Stimulated activated CD8-positive, alpha-beta memory T cell treated with anti-CD3 and anti-CD28 coated beads, Interleukin-12 subunit alpha, Interleukin-12 subunit beta, amount 100 ng/mL, for 4 hours (primary cell): ENCODE measurements at regions not wholly inside any gene's neighbourhood (a gene's known extent, or its start where the extent isn't known, plus 50 kb on each side); places are given as distances from the start of the nearest gene placed in this dataset.

Source experiments
- DNase-seq: peaks from one replicate; pipeline ENCODE4 v3.0.0-alpha.2; 2020; ENCODE audit warnings: low read depth

DNA sequence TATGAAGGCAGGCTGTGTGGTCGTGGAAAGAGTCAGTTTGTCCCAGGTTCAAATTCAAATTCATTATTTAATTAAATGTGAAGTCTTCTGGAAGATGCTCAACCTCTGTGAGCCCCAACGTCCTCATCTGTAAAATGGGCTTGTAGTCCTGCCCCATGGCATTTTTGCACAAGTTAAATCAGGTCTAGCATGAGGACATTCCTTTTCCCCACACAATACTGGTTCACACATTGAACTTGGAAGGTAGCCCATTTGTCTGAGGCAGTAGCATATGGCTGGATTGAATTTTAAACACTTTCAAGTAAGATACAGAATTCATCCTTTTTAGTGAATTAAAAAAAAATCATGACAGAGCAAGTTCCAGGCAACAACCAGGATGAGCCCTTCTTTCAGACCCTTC, 665.4 kb upstream of the HS6ST1 start:
- no peak for DNase-seq

DNA sequence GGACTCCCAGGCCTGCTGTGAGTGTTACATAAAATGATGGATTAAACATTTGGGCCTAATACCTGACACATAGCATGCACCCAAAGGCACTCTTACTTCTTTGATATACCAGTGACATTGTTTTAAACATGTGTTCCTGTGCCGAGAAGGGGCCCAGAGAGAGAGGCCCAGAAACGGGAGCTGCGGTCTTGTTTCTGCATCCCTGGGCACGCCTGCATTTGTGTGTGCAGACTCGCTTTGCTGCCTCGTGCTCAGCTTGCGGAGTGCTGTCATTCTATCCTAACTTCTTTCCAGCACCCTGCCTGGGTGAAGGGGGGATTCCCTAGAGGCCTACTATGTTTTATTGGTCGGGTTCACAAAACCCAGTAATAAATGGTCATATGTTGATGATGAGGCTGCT, 666.2 kb upstream of the HS6ST1 start:
- DNase-seq = no peak

DNA sequence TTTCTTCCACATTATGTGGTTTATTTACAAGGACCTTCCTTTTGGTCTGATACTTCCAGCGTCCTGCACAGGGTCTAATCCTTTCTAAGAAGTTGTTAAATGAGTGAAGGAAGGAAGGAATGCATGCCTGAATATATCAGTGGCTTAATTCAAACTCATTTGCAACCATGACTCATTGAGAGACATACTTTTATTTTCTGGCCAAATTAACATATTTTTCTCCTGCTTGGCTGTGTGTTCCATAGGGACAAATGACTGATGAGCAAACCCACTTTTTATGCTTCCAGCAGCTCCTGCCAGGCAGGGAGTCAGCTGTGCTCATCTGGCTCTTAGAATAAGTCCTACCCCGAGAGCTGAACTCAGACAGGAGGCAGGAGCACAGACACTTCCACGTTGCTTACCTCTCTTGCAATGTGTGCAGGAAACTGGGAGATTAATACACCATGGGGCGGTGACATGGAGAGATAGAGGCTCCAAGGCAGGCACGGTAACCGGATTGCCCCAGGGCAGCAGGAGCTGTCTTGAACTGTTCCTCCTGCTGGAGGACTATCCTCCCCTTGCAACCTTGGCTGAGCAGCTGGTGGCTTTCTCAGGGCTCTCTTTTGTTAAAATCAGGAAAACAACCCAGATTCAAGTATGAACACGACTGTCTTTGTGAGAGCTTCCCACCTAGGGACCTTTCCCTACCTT, 667.5 kb upstream of the HS6ST1 start:
- DNase-seq = no peak

DNA sequence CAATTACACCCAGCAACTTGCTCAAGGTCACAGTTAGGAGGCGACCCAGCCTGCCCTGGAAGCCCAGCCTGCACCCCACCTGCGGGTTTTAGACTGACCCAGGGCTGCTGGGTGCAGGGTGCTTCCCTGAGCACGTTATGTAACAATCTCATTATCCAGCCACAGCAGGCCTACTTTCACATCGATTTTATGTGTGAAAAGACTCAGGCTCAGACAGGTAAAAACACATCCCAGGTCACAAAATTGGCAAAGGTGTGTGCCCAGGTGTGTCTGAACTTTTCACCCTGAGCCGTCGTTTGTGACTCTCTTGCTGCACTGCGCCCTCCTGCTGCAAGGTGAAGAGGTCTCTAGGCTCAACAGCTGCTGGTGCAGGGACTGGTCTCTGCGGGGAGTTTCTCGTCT, 668.2 kb upstream of the HS6ST1 start:
- DNase-seq = no peak

DNA sequence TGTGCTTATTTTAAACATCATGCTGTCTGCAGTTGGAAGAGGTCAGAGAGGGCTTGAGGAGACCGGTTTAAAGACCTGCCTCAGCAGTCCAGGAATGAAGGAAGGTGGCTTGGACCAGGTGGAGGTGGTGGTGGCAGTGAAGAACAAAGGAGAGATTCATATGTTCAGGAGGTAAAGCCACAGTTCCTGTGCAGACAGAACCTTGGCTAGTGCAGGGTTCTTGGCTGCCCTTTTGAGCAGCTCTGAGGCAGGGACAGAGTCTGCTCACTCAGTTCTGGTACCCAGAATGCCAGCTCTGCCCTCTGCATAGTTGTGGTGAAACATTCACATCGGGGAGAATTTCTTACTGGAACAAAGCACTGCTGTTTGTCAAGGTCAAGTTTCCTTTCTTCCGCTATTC, 669.7 kb upstream of the HS6ST1 start:
- no peak for DNase-seq

DNA sequence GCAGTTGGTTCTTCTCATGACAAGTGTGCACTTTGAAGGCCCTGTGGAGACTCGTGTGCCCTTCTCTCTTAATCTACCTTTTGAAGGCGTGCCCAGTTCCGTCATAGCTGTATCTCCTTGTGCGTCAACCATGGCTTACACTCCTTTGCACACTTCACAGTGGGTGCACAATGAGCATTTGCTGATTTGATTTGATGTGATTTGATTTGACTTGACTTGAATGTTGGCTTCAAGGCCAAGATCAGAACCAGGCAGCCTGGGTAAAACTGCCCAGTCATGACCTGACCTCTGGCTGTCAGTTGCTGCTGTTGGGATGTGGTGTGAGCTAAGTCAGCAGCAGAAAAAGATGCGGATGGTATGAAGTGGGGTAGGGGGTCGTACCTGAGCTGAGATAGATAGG, 670.3 kb upstream of the HS6ST1 start:
- DNase-seq = no peak

DNA sequence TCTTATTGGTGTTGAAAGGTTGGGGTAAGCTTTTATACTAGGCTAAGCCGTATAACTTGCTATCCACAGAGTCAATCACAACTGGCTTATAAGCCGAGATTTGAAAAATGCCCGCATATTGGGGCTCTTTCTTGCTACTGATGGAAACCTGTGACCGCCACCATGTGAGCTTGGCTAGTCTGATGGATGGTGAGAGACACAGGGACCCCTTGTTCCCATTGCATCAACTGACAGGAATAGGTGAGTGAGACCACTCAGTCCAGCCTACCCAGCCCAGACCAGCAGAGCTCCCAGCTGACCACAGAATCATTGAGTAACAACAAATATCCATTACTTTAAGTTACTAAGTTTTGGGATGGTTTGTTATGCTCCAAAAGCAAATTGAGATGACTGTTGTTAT, 676.4 kb upstream of the HS6ST1 start:
- no peak for DNase-seq

DNA sequence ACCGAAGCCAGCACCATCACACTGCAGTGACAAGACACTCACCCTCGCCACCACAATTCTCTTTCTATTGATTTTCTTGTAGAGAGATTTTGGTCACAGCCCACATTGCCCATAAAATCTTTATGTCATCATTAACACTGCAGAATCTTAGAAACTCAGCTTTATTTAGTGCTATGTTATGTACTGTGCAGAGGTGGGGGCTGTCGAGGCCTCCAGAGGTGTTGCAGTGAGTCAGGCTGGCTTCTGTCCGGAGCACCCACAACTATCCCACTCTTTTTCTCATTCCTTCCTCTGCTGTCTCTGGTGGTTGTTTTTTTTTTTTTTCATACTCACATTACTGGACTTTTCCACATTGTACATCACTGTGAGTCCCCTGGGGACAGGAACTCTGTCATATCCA, 677.4 kb upstream of the HS6ST1 start:
- no peak for DNase-seq

DNA sequence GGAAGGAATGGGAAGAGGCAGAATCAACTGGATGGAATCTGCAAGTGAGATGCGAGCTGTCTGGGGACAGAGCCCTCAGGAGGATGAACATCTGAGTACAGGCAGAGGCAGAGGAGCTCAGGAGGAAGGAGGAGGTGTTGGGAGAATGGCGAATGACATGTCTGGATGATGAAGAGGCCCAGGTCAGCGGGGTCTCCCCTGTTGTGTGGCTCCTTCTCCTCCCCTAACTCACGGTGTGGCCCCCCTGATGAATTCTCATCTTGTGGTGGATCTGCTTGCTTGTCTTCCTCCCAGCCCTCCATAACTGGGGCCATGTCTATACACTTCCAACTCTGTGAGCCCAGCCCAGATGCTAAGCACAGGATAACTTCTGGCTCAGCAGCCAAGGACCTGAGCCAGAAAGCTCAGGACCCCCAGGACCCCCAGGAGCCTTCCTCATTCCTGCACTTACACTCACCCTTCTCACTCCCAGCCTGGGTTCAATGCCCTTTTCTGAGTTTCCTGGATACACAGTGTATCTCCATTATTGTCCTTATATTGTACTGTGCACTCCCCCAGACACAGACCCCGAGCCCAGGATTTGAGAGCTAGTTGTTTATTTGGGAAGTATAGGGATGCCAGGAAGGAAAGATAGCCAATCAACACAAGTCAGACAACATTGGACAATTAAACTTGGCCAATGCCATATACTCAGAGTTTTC, 678.6 kb upstream of the HS6ST1 start:
- DNase-seq = no peak

DNA sequence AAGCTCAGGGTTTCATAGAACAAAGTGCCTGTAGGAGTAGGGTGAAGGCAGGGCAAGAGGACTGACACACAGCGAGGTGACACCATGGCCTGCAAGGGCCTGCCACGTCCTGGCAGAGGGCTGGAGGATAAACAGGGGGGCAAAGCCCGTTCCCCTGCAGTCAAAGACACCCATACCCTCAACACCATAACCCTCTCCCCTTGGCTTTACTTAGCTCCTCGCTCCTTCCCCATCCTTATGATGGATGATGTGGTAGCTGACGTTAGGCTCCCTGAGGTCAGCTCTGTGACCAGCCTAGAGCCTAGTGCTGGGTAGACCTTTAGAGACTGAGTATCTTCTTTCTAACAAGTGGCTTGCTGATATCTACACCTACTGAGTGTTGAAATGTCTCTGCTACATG, 683.3 kb upstream of the HS6ST1 start:
- DNase-seq = no peak

DNA sequence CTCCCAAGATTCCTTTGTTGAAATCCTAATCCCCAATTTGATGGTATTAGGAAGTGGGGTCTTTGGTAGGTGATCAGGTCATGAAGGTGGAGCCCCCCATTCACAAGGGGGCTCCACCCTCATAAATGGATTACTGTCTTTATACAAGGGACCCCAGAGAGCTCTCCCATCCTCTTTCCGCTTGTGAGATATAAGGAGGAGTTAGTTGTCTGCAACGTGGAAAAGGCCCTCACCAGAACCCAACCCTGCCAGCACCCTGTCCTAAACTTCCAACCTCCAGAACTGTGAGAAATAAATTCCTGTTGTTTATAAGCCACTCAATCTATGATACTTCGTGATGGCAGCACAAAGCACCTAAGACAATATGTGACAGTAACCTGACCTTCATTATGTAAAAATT, 684.1 kb upstream of the HS6ST1 start:
- no peak for DNase-seq

DNA sequence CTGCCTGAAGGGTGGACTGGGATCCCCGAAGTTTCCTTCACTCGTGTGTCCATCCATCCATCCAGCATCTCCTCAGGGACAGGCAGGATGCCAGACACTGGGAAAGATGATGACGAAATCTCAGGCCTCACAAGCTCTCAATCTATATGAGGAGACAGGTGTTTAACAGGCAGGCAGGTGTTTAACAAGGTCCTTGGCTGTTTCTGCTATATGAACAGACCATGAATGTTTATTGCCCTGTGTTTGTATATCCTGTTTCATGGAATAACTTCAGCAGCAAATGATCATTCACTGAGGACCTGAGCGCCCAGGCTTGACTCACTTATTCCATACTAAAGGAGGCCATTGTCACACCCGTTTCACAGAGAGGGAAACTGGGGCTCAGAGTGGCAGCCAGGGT, 685.8 kb upstream of the HS6ST1 start:
- DNase-seq = no peak

DNA sequence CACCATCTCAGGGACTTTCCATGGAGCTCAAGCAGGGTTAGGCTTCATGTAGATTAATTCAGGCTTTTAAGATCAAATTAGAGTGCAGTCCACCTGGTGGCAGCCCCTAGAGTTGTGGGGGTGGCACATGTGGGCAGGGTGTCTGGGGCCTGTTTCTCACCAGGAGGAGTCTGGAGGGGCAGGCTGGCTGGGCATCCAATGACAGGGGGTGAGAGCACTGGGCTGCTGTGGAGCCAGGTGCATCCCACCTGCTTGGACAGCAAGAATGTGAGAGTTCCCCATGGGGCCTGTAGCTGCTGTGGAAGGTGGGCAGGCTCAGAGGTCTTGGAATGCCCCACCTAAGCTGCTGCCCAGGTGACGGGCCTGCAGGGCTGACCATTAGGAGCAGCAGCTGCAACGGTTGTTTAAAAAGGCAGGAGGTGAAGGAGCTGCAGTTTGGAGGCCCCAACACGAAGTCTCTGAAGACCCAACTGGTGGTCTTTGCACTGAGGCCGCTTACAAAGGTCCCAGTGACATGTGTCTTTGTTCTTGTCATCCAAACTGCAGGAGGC, 686.3 kb upstream of the HS6ST1 start:
- no peak for DNase-seq

DNA sequence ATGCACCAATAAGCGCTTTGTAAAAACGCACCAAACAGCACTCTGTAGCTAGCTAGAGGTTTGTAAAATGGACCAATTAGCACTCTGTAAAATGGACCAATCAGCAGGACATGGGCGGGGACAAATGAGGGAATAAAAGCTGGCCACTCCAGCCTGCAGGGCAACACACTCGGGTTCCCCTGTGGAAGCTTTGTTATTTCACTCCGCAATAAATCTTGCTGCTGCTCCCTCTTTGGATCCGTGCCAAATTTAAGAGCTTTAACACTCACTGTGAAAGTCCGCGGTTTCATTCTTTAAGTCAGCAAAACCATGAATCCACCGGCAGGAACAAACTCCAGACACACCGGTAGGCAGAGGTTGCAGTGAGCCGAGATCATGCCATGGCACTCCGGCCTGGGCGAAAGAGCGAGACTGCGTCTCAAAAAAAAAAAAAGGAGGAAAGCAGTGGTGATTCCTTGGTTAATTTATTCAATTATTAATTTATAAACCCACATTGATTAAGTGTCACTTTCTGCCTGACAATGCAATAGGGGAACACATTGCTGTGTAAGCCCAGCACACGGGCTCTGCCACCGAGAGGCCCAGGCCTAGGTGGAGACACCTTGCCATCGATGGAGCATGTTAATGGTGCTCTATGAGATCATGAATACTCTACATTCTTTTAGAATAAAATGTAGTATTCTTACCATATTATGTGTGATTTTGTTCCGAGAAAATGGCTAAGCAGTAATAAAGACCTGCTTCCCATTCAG, 687.6 kb upstream of the HS6ST1 start:
- no peak for DNase-seq

DNA sequence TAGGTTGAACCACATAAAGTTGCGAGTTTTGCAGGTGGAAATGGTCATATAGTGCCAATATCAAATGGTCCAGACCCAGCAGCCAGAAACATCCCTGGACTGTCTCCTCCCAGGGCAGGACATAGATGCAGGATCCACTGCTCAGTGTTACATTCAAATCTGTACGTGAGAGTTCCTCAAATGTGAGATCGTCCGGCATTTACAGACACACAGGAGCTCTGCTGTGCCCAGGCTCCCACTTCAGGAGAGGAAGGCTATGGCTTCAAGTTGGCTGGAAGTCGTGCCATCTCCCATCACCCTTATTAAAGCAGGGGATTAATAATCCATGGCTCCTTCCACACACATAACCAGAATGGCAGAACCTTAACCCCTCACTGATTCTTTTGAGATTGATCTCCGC, 688.2 kb upstream of the HS6ST1 start:
- DNase-seq = no peak

DNA sequence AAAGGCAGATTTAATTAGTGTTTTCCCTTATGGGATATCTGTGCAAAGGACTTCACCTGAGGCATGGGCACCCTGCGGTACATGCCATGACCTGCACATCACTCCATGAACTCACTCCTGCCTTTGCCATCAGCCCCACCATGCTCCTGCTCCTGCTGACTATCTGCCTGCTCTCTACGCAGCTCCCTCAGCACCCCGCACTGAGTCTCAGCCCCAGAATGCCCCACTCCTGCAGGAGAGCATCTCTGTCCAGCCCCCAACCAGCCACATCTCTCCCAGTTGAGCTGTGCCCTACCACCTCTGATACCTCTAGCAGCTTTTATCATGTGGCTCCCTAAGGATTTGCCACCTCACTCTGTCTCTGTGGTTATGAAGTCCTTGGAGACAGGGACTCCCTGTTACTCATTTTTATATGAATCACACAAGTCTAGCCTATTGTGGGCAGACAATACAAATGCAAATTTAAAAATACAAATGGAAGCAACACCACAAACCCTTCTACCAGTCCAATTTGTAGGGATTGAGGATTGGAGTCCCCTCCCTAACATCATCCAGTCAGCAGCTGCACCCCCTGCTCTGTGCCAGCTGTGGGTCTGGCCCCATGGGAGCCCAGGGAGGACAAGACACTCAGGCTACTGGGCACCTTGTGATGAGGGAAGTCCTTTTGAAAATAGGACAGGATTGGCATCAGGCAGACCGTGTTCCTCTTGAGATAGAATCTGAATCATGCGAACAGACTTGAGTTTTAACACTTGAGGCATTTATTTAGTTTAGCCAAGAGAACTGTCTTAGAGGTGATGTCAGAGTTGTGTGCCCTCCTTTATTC, 689.6 kb upstream of the HS6ST1 start:
- DNase-seq = no peak

DNA sequence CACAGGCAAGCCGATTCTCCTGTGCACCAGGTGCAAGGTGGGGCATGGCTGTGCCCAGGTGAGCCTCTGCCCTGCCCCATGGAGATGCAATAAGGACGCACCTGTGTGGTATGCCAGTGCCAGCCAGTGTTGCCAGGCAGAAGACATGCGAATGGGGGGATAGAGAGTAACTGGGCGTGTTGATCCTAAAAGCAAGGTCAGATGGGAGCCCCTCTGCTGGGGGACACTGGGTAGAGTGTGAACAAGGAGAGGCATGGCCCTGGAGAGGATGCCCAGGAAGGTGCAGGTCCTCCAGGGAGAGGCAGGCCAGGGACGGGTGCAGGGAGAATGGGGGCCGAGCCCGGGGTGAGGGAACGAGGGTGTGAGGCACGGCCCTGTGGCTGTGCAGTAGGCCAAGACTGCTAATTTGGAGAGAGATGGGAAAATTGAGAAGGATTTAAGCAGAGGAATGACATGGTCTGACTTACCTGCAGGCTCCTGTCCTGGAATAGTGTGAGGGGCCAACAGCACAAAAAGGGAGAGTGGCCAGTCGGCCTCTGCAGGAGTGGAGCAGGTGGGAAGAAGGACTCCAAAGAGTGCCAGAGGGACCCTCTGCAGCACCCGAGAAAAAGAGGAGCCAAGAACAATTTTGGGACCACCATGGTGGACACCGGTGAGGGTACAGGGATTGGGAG, 690.4 kb upstream of the HS6ST1 start:
- no peak for DNase-seq

DNA sequence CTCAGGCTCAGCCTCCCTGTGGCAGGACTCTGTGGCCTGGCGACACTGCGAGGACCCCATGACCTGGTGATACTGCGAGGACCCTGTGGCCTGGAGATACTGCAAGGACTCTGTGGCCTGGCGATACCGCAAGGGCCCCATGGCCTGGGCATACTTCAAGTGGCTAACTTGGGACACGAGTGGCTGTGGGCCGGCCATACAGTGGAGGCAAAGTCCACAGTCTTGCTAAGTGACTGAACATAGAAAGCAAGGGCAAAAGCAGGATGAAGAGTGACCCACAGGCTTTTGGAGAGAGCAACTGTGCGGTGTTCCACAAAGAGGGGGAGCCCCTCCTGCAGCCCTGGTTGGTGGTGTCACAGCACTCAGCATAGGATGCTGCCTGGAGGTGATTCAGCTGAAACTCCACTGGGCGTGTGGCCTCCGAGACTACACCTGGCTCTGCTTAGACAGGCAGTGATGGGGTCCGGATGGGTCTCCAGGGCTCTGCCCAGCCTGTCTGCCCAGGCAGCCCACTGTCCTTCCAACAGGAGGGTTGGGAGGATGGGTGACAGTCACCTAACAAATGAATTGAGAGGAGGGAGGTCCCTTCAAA, 691.0 kb upstream of the HS6ST1 start:
- no peak for DNase-seq

DNA sequence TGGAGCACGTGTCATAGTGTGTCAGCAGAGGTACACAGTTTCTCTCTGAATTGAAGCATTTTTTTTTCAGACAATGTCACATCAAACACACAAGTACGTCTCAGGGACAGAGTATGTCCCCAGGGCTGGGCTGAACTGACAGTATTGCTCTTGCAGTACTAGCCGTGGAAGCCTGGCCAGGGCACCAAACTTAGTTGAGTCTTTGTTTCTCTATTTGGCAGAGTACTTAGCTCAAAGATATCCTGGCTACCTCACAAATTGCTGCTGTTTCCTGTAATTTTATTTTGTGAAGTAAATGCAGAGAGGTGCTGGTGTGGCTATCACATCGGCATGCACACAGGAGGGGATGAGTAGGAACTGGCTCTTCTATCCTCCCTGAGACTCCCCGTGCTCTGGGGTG, 691.6 kb upstream of the HS6ST1 start:
- DNase-seq = no peak

DNA sequence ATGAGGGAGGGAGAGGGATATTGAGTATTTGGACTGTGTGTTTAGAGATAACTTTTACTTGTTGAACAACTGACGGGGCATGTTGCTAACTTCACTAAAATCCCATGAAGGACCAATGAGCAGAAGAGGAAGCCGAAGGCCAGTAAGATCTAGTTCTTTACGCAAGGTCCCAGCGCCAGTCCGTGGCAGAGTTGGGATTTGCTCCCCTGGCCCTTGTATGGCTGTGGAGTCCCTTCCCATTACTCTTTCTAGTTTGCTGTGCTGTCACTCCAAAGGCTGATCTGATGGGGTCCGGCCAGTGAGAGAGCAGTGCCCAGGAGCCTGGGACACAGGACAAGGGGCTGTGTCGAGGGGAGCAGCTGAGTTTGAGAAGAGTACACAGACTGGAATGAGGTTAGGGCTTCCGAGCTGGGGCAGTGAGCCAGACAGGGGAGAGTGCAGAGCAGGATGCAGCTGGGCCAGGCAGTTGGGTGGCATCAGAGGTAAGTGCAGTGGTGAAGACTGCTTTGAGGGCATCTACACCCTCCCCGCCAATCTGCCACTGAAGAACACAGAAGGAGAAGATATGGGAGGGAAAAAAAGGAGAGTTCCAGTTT, 692.9 kb upstream of the HS6ST1 start:
- no peak for DNase-seq

DNA sequence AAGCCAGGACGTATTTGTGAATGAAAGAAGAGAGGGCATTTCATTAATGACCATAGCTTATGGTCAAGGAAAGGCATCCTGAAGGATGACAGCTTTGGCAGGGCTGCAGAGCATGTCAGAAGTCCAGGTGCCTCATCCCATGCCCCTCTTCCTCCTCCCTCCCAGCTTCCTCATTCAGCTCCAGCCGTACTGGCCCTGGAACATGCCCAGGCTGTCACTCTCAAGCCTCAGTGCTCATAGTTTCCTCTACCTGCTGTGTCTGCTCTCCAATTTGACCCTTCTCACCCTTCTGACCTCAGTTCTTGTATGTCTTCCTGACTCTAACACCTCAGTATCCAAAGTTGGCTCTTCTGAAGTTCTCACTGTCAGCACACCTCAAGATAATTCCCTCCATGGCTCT, 695.8 kb upstream of the HS6ST1 start:
- DNase-seq = no peak
